ENCODE measurements at regions not wholly inside any gene's neighbourhood (a gene's known extent, or its start where the extent isn't known, plus 50 kb on each side); places are given as distances from the start of the nearest gene placed in this dataset.

- TF ChIP-seq CTCF (IDR thresholded peaks at IDR 0.05): no peak
- TF ChIP-seq POLR2A (IDR thresholded peaks at IDR 0.05): no peak
- TF ChIP-seq EP300 (IDR thresholded peaks at IDR 0.05): no peak
Measured at GRCh38 chr1:228836427-228836826, 101.1 kb downstream of the RHOU start.

All from ovary (tissue), 3 donors.